ENCODE measurements at regions not wholly inside any gene's neighbourhood (a gene's known extent, or its start where the extent isn't known, plus 50 kb on each side); places are given as distances from the start of the nearest gene placed in this dataset.

GRCh38 chr2:144215701-144216675, 303.9 kb downstream of the ZEB2 start:
- H3K4me3 ChIP-seq = no peak overlapping the region
- intact Hi-C loops (cut with DNase I) = no loop called here

GRCh38 chr2:144215207-144215606, 304.7 kb downstream of the ZEB2 start:
- no peaks in the 10 kb centered on the region for H3K36me3 ChIP-seq
- no peak for TF ChIP-seq CTCF (IDR thresholded peaks at IDR 0.05)
- no peak overlapping the region for H3K27ac ChIP-seq
- no peaks in the 10 kb centered on the region for H3K4me1 ChIP-seq
- intact Hi-C loops (cut with DNase I) = no loop called here
- no peak overlapping the region for H3K9ac ChIP-seq (ENCODE audit: low read depth in 2 of 2, low read length in 2 of 2)
- H3K9me3 ChIP-seq = no peaks in the 10 kb centered on the region
- DNase-seq = no peak
- H3K4me3 ChIP-seq = no peak overlapping the region
- H3K27me3 ChIP-seq = no peaks in the 10 kb centered on the region

More at GRCh38 chr2:144215701-144216675, 303.9 kb downstream of the ZEB2 start:
- Histone ChIP-seq H3K27me3 (no peaks in the 10 kb centered on the region), H3K9ac (ENCODE audit: low read depth in 2 of 2, low read length in 2 of 2) (no peak overlapping the region), H3K4me1 (no peaks in the 10 kb centered on the region), H3K36me3 (no peaks in the 10 kb centered on the region), H3K9me3 (no peaks in the 10 kb centered on the region), H3K27ac (no peak overlapping the region)
- TF ChIP-seq CTCF (IDR thresholded peaks at IDR 0.05) = no peak
- no peak for DNase-seq

GRCh38 chr2:144213797-144214196, 306.1 kb downstream of the ZEB2 start:
- H3K4me1 ChIP-seq = no peaks in the 10 kb centered on the region
- H3K27ac ChIP-seq = no peak overlapping the region
- no peak overlapping the region for H3K9ac ChIP-seq (ENCODE audit: low read depth in 2 of 2, low read length in 2 of 2)
- DNase-seq = no peak
- H3K4me3 ChIP-seq = no peak overlapping the region
- intact Hi-C loops (cut with DNase I) = no loop called here
- no peaks in the 10 kb centered on the region for H3K36me3 ChIP-seq
- TF ChIP-seq CTCF (IDR thresholded peaks at IDR 0.05) = no peak
- no peaks in the 10 kb centered on the region for H3K9me3 ChIP-seq
- H3K27me3 ChIP-seq = no peaks in the 10 kb centered on the region

GRCh38 chr2:144211826-144212225, 308.1 kb downstream of the ZEB2 start:
- no peak overlapping the region for H3K27ac ChIP-seq
- H3K4me3 ChIP-seq = no peak overlapping the region
- no peaks in the 10 kb centered on the region for H3K9me3 ChIP-seq
- intact Hi-C loops (cut with DNase I) = no loop called here
- no peak for DNase-seq
- H3K4me1 ChIP-seq = no peaks in the 10 kb centered on the region
- TF ChIP-seq CTCF (IDR thresholded peaks at IDR 0.05) = no peak
- no peak overlapping the region for H3K9ac ChIP-seq (ENCODE audit: low read depth in 2 of 2, low read length in 2 of 2)
- no peaks in the 10 kb centered on the region for H3K27me3 ChIP-seq
- H3K36me3 ChIP-seq = no peaks in the 10 kb centered on the region

GRCh38 chr2:144211065-144211464, 308.9 kb downstream of the ZEB2 start:
- no peak overlapping the region for H3K4me3 ChIP-seq
- intact Hi-C loops (cut with DNase I) = no loop called here
- no peak for DNase-seq
- no peaks in the 10 kb centered on the region for H3K27me3 ChIP-seq
- no peak overlapping the region for H3K9ac ChIP-seq (ENCODE audit: low read depth in 2 of 2, low read length in 2 of 2)
- no peaks in the 10 kb centered on the region for H3K4me1 ChIP-seq
- no peaks in the 10 kb centered on the region for H3K9me3 ChIP-seq
- TF ChIP-seq CTCF (IDR thresholded peaks at IDR 0.05) = no peak
- H3K27ac ChIP-seq = no peak overlapping the region
- no peaks in the 10 kb centered on the region for H3K36me3 ChIP-seq
